ENCODE measurements at regions not wholly inside any gene's neighbourhood (a gene's known extent, or its start where the extent isn't known, plus 50 kb on each side); places are given as distances from the start of the nearest gene placed in this dataset.
"Not testable (repeated sequence)": the region's sequence is repeated elsewhere in the genome, so short reads cannot be mapped to it uniquely, and the experiment has no call there.

- Mint-ChIP-seq H3K9me3 (no peaks in the 10 kb centered on the region), H3K27me3 (ENCODE audit: low read depth) (peaks cover 34% of the 10 kb centered on the region), H3K36me3 (ENCODE audit: low read depth) (no peaks in the 10 kb centered on the region), H3K4me1 (ENCODE audit: low read depth) (no peaks in the 10 kb centered on the region), H3K27ac (no peak overlapping the region), H3K4me3 (no peak overlapping the region)
- no peak for DNase-seq (ENCODE audit: low spot score)
Observed at GRCh38 chr2:176985871-176986270, 226.7 kb upstream of the HNRNPA3 start.

- H3K27ac Mint-ChIP-seq: no peak overlapping the region
- DNase-seq (ENCODE audit: low spot score): no peak
- peaks cover 34% of the 10 kb centered on the region for H3K27me3 Mint-ChIP-seq (ENCODE audit: low read depth)
- no peaks in the 10 kb centered on the region for H3K4me1 Mint-ChIP-seq (ENCODE audit: low read depth)
- no peaks in the 10 kb centered on the region for H3K9me3 Mint-ChIP-seq
- H3K4me3 Mint-ChIP-seq: no peak overlapping the region
- H3K36me3 Mint-ChIP-seq (ENCODE audit: low read depth): no peaks in the 10 kb centered on the region
Observed at GRCh38 chr2:176986487-176986886, 226.1 kb upstream of the HNRNPA3 start.

GRCh38 chr2:176991411-176991810 lies 221.2 kb upstream of the HNRNPA3 start:
- DNase-seq (ENCODE audit: low spot score): no peak
- Mint-ChIP-seq H3K4me1 (ENCODE audit: low read depth) (no peaks in the 10 kb centered on the region), H3K36me3 (ENCODE audit: low read depth) (no peaks in the 10 kb centered on the region), H3K9me3 (no peaks in the 10 kb centered on the region), H3K4me3 (no peak overlapping the region), H3K27me3 (ENCODE audit: low read depth) (peaks cover 24% of the 10 kb centered on the region), H3K27ac (no peak overlapping the region)

- DNase-seq (ENCODE audit: low spot score): peak; percentile 61
- Mint-ChIP-seq H3K9me3 (no peaks in the 10 kb centered on the region), H3K27ac (peak overlapping the region; percentile 12), H3K4me3 (peak overlapping the region; percentile 3), H3K4me1 (ENCODE audit: low read depth) (peaks cover 21% of the 10 kb centered on the region), H3K27me3 (ENCODE audit: low read depth) (peaks cover 6% of the 10 kb centered on the region), H3K36me3 (ENCODE audit: low read depth) (no peaks in the 10 kb centered on the region)
Observed at GRCh38 chr2:176997074-176997791, 215.4 kb upstream of the HNRNPA3 start.

- Mint-ChIP-seq H3K27me3 (ENCODE audit: low read depth) (peaks cover 5% of the 10 kb centered on the region), H3K27ac (no peak overlapping the region), H3K36me3 (ENCODE audit: low read depth) (no peaks in the 10 kb centered on the region), H3K9me3 (no peaks in the 10 kb centered on the region), H3K4me1 (ENCODE audit: low read depth) (peaks cover 21% of the 10 kb centered on the region), H3K4me3 (no peak overlapping the region)
- no peak for DNase-seq (ENCODE audit: low spot score)
Observed at GRCh38 chr2:176997792-176998169, 214.8 kb upstream of the HNRNPA3 start.

GRCh38 chr2:176999301-176999700 lies 213.3 kb upstream of the HNRNPA3 start:
- DNase-seq (ENCODE audit: low spot score): peak; percentile 17
- no peaks in the 10 kb centered on the region for H3K27me3 Mint-ChIP-seq (ENCODE audit: low read depth)
- H3K4me3 Mint-ChIP-seq: no peak overlapping the region
- no peaks in the 10 kb centered on the region for H3K36me3 Mint-ChIP-seq (ENCODE audit: low read depth)
- no peak overlapping the region for H3K27ac Mint-ChIP-seq
- no peaks in the 10 kb centered on the region for H3K9me3 Mint-ChIP-seq
- H3K4me1 Mint-ChIP-seq (ENCODE audit: low read depth): peaks cover 21% of the 10 kb centered on the region

GRCh38 chr2:177000061-177000714 lies 212.4 kb upstream of the HNRNPA3 start:
- no peaks in the 10 kb centered on the region for H3K27me3 Mint-ChIP-seq (ENCODE audit: low read depth)
- no peak overlapping the region for H3K4me3 Mint-ChIP-seq
- H3K4me1 Mint-ChIP-seq (ENCODE audit: low read depth): peaks cover 21% of the 10 kb centered on the region
- no peaks in the 10 kb centered on the region for H3K36me3 Mint-ChIP-seq (ENCODE audit: low read depth)
- no peaks in the 10 kb centered on the region for H3K9me3 Mint-ChIP-seq
- no peak overlapping the region for H3K27ac Mint-ChIP-seq
- DNase-seq (ENCODE audit: low spot score): no peak

GRCh38 chr2:177000715-177001072 lies 211.9 kb upstream of the HNRNPA3 start:
- Mint-ChIP-seq H3K4me3 (no peak overlapping the region), H3K36me3 (ENCODE audit: low read depth) (no peaks in the 10 kb centered on the region), H3K27me3 (ENCODE audit: low read depth) (no peaks in the 10 kb centered on the region), H3K4me1 (ENCODE audit: low read depth) (peaks cover 21% of the 10 kb centered on the region), H3K9me3 (no peaks in the 10 kb centered on the region), H3K27ac (no peak overlapping the region)
- no peak for DNase-seq (ENCODE audit: low spot score)

- no peaks in the 10 kb centered on the region for H3K9me3 Mint-ChIP-seq
- no peaks in the 10 kb centered on the region for H3K36me3 Mint-ChIP-seq (ENCODE audit: low read depth)
- no peak overlapping the region for H3K27ac Mint-ChIP-seq
- no peak overlapping the region for H3K4me3 Mint-ChIP-seq
- H3K4me1 Mint-ChIP-seq (ENCODE audit: low read depth): peaks cover 21% of the 10 kb centered on the region
- peaks cover 2% of the 10 kb centered on the region for H3K27me3 Mint-ChIP-seq (ENCODE audit: low read depth)
- no peak for DNase-seq (ENCODE audit: low spot score)
Observed at GRCh38 chr2:177001334-177001733, 211.3 kb upstream of the HNRNPA3 start.

- H3K9me3 Mint-ChIP-seq: no peaks in the 10 kb centered on the region
- no peak for DNase-seq (ENCODE audit: low spot score)
- H3K4me1 Mint-ChIP-seq (ENCODE audit: low read depth): peaks cover 11% of the 10 kb centered on the region
- H3K36me3 Mint-ChIP-seq (ENCODE audit: low read depth): no peaks in the 10 kb centered on the region
- no peak overlapping the region for H3K4me3 Mint-ChIP-seq
- no peak overlapping the region for H3K27ac Mint-ChIP-seq
- H3K27me3 Mint-ChIP-seq (ENCODE audit: low read depth): peaks cover 2% of the 10 kb centered on the region
Observed at GRCh38 chr2:177002983-177003382, 209.6 kb upstream of the HNRNPA3 start.

- not testable (repeated sequence) for H3K4me1 Mint-ChIP-seq (ENCODE audit: low read depth); H3K9me3 Mint-ChIP-seq; H3K27ac Mint-ChIP-seq; DNase-seq (ENCODE audit: low spot score); H3K36me3 Mint-ChIP-seq (ENCODE audit: low read depth); H3K4me3 Mint-ChIP-seq
- peaks cover 14% of the 10 kb centered on the region for H3K27me3 Mint-ChIP-seq (ENCODE audit: low read depth)
Observed at GRCh38 chr2:177007726-177008125, 204.9 kb upstream of the HNRNPA3 start.

GRCh38 chr2:177008662-177009061 lies 203.9 kb upstream of the HNRNPA3 start:
- not testable (repeated sequence) for H3K4me1 Mint-ChIP-seq (ENCODE audit: low read depth); H3K27ac Mint-ChIP-seq; H3K9me3 Mint-ChIP-seq; H3K4me3 Mint-ChIP-seq; DNase-seq (ENCODE audit: low spot score); H3K36me3 Mint-ChIP-seq (ENCODE audit: low read depth)
- peaks cover 17% of the 10 kb centered on the region for H3K27me3 Mint-ChIP-seq (ENCODE audit: low read depth)

GRCh38 chr2:177010146-177010545 lies 202.4 kb upstream of the HNRNPA3 start:
- no peak overlapping the region for H3K27ac Mint-ChIP-seq
- no peaks in the 10 kb centered on the region for H3K36me3 Mint-ChIP-seq (ENCODE audit: low read depth)
- no peaks in the 10 kb centered on the region for H3K9me3 Mint-ChIP-seq
- no peak overlapping the region for H3K4me3 Mint-ChIP-seq
- peaks cover 19% of the 10 kb centered on the region for H3K27me3 Mint-ChIP-seq (ENCODE audit: low read depth)
- H3K4me1 Mint-ChIP-seq (ENCODE audit: low read depth): no peaks in the 10 kb centered on the region
- DNase-seq (ENCODE audit: low spot score): no peak

- no peak for DNase-seq (ENCODE audit: low spot score)
- H3K9me3 Mint-ChIP-seq: no peaks in the 10 kb centered on the region
- H3K27me3 Mint-ChIP-seq (ENCODE audit: low read depth): peaks cover 19% of the 10 kb centered on the region
- H3K36me3 Mint-ChIP-seq (ENCODE audit: low read depth): no peaks in the 10 kb centered on the region
- H3K4me3 Mint-ChIP-seq: no peak overlapping the region
- H3K27ac Mint-ChIP-seq: no peak overlapping the region
- no peaks in the 10 kb centered on the region for H3K4me1 Mint-ChIP-seq (ENCODE audit: low read depth)
Observed at GRCh38 chr2:177010861-177011260, 201.7 kb upstream of the HNRNPA3 start.

- H3K27me3 Mint-ChIP-seq (ENCODE audit: low read depth): peaks cover 19% of the 10 kb centered on the region
Observed at GRCh38 chr2:177014946-177015345, 197.6 kb upstream of the HNRNPA3 start.

More at GRCh38 chr2:177014946-177015345, 197.6 kb upstream of the HNRNPA3 start:
- H3K36me3 Mint-ChIP-seq (ENCODE audit: low read depth): no peaks in the 10 kb centered on the region
- H3K9me3 Mint-ChIP-seq: no peaks in the 10 kb centered on the region
- H3K27ac Mint-ChIP-seq: no peak overlapping the region
- no peaks in the 10 kb centered on the region for H3K4me1 Mint-ChIP-seq (ENCODE audit: low read depth)
- H3K4me3 Mint-ChIP-seq: no peak overlapping the region
- no peak for DNase-seq (ENCODE audit: low spot score)

All from T-helper 2 cell treated with Interferon-gamma antibody and Interleukin-4, amounts not matched to agents 5 μg/mL and 100 μg/mL, for 36 hours (primary cell).